Bronchial epithelial cell (primary cell): ENCODE measurements at regions not wholly inside any gene's neighbourhood (a gene's known extent, or its start where the extent isn't known, plus 50 kb on each side); places are given as distances from the start of the nearest gene placed in this dataset.
"Not testable (repeated sequence)": the region's sequence is repeated elsewhere in the genome, so short reads cannot be mapped to it uniquely, and the experiment has no call there.

Source experiments
- DNase-seq: peaks from one replicate; pipeline ENCODE4 v3.0.0-alpha.2; 2010; ENCODE audit warnings: low read depth
- FAIRE-seq: peaks from 2 replicates; lab custom pipeline; 2011; peaks lifted over from hg19 to GRCh38; lab: Jason Lieb, UNC
- H3K27me3 ChIP-seq: 2 replicates; pipeline ENCODE4 v1.5.1; 2011; ENCODE audit warnings: low read length; ENCODE audit not compliant: control insufficient read depth, insufficient read depth
- H3K36me3 ChIP-seq: 2 replicates; pipeline ENCODE4 v1.5.1; 2011; ENCODE audit warnings: low read length; ENCODE audit not compliant: control insufficient read depth, insufficient read depth
- H3K4me3 ChIP-seq: 2 replicates; pipeline ENCODE4 v1.5.1; 2011; ENCODE audit warnings: mild to moderate bottlenecking, low read depth, low read length, control low read depth
- TF ChIP-seq, protein P1 (sequence below): IDR thresholded peaks from 2 replicates; pipeline ENCODE4 v1.5.1; 2011; ENCODE audit warnings: mild to moderate bottlenecking, moderate library complexity, low read length, control low read depth, inconsistent platforms; ENCODE audit not compliant: insufficient read depth, severe bottlenecking

DNA sequence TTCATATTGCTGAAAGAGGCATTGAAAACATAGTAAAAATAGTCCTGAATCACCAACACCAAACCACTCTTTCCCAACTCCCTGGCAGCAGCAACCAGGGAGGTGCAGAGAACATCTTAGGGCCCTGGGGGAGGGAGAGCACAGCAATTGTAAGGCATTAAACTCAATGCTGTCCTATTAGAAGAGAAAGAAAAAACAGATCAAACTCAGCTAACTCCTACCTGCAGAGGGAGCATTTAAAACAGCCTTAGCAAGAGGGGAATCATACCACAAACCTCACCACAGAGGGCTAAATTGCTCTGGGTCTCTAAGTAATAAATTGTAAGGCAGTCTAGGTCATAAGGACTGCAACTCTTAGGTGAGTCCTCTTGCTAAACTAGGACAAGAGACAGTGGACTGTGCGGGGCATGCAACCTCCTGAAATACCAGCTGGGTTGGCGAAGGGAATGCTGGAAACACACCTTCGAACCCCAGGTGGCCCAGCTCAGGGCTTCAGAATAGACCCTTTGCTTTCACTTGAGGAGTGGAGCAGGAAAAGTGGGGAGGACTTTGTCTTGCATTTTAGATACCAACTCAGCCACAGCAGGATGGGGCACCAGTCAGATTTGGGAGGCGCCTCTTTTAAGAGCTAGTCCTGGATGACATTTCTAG lies 697.1 kb upstream of the FAT3 start:
- no peak overlapping the region for H3K4me3 ChIP-seq
- no peak for DNase-seq
- TF ChIP-seq, protein P1, sequence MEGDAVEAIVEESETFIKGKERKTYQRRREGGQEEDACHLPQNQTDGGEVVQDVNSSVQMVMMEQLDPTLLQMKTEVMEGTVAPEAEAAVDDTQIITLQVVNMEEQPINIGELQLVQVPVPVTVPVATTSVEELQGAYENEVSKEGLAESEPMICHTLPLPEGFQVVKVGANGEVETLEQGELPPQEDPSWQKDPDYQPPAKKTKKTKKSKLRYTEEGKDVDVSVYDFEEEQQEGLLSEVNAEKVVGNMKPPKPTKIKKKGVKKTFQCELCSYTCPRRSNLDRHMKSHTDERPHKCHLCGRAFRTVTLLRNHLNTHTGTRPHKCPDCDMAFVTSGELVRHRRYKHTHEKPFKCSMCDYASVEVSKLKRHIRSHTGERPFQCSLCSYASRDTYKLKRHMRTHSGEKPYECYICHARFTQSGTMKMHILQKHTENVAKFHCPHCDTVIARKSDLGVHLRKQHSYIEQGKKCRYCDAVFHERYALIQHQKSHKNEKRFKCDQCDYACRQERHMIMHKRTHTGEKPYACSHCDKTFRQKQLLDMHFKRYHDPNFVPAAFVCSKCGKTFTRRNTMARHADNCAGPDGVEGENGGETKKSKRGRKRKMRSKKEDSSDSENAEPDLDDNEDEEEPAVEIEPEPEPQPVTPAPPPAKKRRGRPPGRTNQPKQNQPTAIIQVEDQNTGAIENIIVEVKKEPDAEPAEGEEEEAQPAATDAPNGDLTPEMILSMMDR = no peak
- H3K36me3 ChIP-seq = no peaks in the 10 kb centered on the region
- FAIRE-seq = no peak
- no peaks in the 10 kb centered on the region for H3K27me3 ChIP-seq

DNA sequence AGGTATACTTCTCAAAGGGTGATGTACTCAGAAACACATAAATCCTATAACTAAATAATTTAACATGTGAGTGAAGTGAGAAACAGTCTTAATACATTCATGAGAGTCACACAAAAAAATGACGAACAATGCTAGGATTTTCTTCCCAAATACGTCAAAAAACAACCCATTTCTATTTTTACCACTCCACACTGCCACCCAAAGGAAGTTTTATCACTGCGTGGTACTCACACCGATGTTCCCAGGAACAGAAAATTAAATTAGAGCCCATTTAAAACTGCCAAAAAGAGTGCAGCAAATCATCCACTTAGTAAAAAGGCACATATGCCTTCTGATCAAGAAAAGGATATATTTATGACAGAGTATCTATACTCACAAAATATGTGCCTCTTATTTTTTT lies 710.9 kb upstream of the FAT3 start:
- no peaks in the 10 kb centered on the region for H3K27me3 ChIP-seq
- TF ChIP-seq, protein P1 = peak; percentile 11
- H3K36me3 ChIP-seq = no peaks in the 10 kb centered on the region
- no peak overlapping the region for H3K4me3 ChIP-seq
- DNase-seq = no peak
- FAIRE-seq = no peak

DNA sequence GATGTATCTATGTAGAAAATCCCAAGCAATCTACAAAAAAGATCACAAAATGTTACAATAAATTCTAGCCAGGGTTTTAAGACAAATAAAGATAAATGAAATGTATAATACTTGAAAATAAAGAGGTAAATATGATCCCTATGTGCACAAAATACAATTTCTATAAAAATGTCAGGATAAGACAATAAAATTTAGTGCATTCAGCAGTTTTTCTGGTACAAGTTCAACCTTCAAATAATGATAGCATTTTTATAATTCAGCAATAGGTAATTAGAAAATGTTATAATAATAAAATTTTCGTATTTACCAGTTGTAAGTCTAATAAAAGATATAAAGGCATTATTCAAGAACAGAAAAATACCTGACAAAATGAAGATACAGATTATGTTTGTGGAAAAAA lies 726.8 kb upstream of the FAT3 start:
- H3K4me3 ChIP-seq = no peak overlapping the region
- FAIRE-seq = no peak
- DNase-seq = no peak
- H3K27me3 ChIP-seq = no peaks in the 10 kb centered on the region
- TF ChIP-seq, protein P1 = no peak
- no peaks in the 10 kb centered on the region for H3K36me3 ChIP-seq

DNA sequence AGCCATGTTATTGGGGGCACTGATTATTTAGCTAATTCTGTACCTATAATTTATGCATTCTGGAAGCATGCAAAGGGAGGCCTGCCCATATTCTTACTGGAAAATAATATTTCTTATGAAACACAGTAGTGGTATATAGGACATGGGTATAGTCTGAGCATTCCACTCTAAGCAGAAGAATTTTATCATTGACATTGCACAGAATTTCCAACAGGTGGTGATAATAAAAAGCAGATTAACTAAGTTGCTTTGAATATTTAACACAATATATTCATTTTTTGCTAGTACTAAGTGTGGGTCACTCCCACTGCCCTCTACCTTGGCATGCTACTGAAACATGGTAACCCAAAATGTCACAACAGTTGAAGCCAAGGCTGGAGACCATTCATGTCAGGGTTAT lies 728.8 kb upstream of the FAT3 start:
- no peak for FAIRE-seq
- DNase-seq = no peak
- Histone ChIP-seq H3K36me3 (no peaks in the 10 kb centered on the region), H3K4me3 (no peak overlapping the region), H3K27me3 (no peaks in the 10 kb centered on the region)
- TF ChIP-seq, protein P1 = no peak

DNA sequence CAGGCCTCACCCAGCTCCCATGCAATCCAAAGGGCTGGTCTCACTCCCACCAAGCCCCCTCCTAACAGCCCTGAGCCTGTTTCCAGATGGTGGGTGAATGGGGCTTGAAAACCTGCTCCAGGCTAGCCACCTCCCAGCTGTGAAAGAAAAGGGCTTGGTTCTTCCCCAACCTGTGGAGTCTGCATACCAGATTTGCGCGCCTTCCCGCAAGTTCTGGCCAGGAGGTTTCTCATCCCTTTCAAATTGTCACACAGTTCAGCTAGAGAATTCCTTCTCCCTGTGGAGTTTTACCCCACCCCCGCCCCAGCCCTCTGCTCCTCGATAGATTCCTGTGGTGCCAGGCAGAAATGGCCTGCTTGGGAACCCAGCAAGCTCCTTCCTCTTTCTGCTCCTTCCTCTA lies 734.6 kb upstream of the FAT3 start:
- DNase-seq = no peak
- Histone ChIP-seq H3K27me3 (no peaks in the 10 kb centered on the region), H3K36me3 (no peaks in the 10 kb centered on the region), H3K4me3 (no peak overlapping the region)
- TF ChIP-seq, protein P1 = no peak
- no peak for FAIRE-seq

DNA sequence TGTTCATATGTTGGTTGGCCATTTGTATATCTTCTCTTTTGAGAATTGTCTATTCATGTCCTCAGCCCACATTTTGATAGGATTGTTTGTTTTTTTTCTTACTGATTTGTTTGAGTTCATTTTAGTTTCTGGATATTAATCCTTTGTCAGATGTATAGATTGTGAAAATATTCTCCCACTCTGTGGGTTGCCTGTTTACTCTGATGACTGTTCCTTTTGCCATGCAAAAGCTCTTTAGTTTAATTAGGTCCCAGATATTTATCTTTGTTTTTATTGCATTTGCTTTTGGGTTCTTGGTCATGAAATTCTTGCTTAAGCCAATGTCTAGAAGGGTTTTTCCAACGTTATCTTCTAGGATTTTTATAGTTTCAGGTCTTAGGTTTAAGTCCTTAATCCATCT lies 740.7 kb upstream of the FAT3 start:
- H3K4me3 ChIP-seq, H3K27me3 ChIP-seq, H3K36me3 ChIP-seq, FAIRE-seq, DNase-seq: not testable (repeated sequence)

DNA sequence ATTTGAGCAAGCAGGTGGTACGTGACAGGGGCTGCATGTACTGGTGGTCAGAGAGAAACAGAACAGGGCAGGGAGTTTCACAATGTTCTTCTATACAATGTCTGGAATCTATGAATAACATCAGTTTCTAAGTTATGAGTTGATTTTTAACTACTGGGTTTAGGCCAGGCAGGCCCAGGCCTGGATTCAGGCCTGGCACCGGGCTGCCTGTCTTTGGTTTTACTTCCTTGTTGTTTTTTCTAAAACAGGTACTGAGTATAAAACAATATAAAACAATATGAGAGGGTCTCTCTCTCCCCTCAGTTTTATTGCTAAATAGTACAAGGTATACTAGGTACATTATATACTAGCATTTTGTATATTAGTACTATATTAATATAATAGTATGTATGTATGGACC lies 742.7 kb upstream of the FAT3 start:
- H3K36me3 ChIP-seq, FAIRE-seq, DNase-seq, H3K4me3 ChIP-seq, H3K27me3 ChIP-seq: not testable (repeated sequence)
